ENCODE measurements at regions not wholly inside any gene's neighbourhood (a gene's known extent, or its start where the extent isn't known, plus 50 kb on each side); places are given as distances from the start of the nearest gene placed in this dataset.
"Not testable (repeated sequence)": the region's sequence is repeated elsewhere in the genome, so short reads cannot be mapped to it uniquely, and the experiment has no call there.

GRCh38 chr6:75031102-75031501 is 174.8 kb downstream of the COL12A1 start:
- not testable (repeated sequence) for DNase-seq

- DNase-seq = no peak
Observed at GRCh38 chr6:75029333-75029732, 176.5 kb downstream of the COL12A1 start.

GRCh38 chr6:75025371-75025770 is 180.5 kb downstream of the COL12A1 start:
- DNase-seq = no peak

- no peak for DNase-seq
Observed at GRCh38 chr6:75024828-75025227, 181.0 kb downstream of the COL12A1 start.

GRCh38 chr6:75023634-75024033 is 182.2 kb downstream of the COL12A1 start:
- DNase-seq = no peak

- no peak for DNase-seq
Observed at GRCh38 chr6:75020971-75021370, 184.9 kb downstream of the COL12A1 start.

- no peak for DNase-seq
Observed at GRCh38 chr6:75020376-75020775, 185.5 kb downstream of the COL12A1 start.

- DNase-seq = no peak
Observed at GRCh38 chr6:75012018-75012417, 193.8 kb downstream of the COL12A1 start.

GRCh38 chr6:75003984-75004383 is 201.9 kb downstream of the COL12A1 start:
- not testable (repeated sequence) for DNase-seq

- no peak for DNase-seq
Observed at GRCh38 chr6:74997646-74998045, 208.2 kb downstream of the COL12A1 start.

GRCh38 chr6:74993136-74993535 is 212.7 kb downstream of the COL12A1 start:
- no peak for DNase-seq

GRCh38 chr6:74991573-74992332 is 214.1 kb downstream of the COL12A1 start:
- no peak for DNase-seq

GRCh38 chr6:74979065-74979766 is 226.6 kb downstream of the COL12A1 start:
- DNase-seq = no peak

GRCh38 chr6:74976701-74977100 is 229.2 kb downstream of the COL12A1 start:
- no peak for DNase-seq

GRCh38 chr6:74976026-74976425 is 229.8 kb downstream of the COL12A1 start:
- no peak for DNase-seq

GRCh38 chr6:74973591-74973990 is 232.3 kb downstream of the COL12A1 start:
- no peak for DNase-seq

- no peak for DNase-seq
Observed at GRCh38 chr6:74971633-74972032, 234.2 kb downstream of the COL12A1 start.

- no peak for DNase-seq
Observed at GRCh38 chr6:74969591-74970267, 236.1 kb downstream of the COL12A1 start.

GRCh38 chr6:74967821-74968220 is 238.0 kb downstream of the COL12A1 start:
- no peak for DNase-seq

GRCh38 chr6:74966712-74967111 is 239.1 kb downstream of the COL12A1 start:
- DNase-seq = no peak

GRCh38 chr6:74964871-74965441 is 240.9 kb downstream of the COL12A1 start:
- DNase-seq = no peak
